NCI-H128 (cell line): ENCODE measurements at regions not wholly inside any gene's neighbourhood (a gene's known extent, or its start where the extent isn't known, plus 50 kb on each side); places are given as distances from the start of the nearest gene placed in this dataset.

Experiments used
- DNase-seq: peaks from one replicate; lab custom pipeline; 2025; ENCODE audit not compliant: unreplicated experiment; lab: John Stamatoyannopoulos, UW

GRCh38 chr5:30937070-30937469, 256.4 kb upstream of the CDH6 start:
- no peak for DNase-seq

- no peak for DNase-seq
Observed at GRCh38 chr5:30933599-30933998, 259.9 kb upstream of the CDH6 start.

- no peak for DNase-seq
Observed at GRCh38 chr5:30932273-30933017, 261.0 kb upstream of the CDH6 start.

- no peak for DNase-seq
Observed at GRCh38 chr5:30930736-30931135, 262.8 kb upstream of the CDH6 start.

- no peak for DNase-seq
Observed at GRCh38 chr5:30928956-30929355, 264.5 kb upstream of the CDH6 start.

- no peak for DNase-seq
Observed at GRCh38 chr5:30926218-30926617, 267.3 kb upstream of the CDH6 start.

GRCh38 chr5:30921388-30921787, 272.1 kb upstream of the CDH6 start:
- DNase-seq: no peak

GRCh38 chr5:30918171-30918570, 275.3 kb upstream of the CDH6 start:
- DNase-seq: no peak

- no peak for DNase-seq
Observed at GRCh38 chr5:30908356-30908755, 285.1 kb upstream of the CDH6 start.

- DNase-seq: no peak
Observed at GRCh38 chr5:30900367-30900766, 293.1 kb upstream of the CDH6 start.

GRCh38 chr5:30894811-30895210, 298.7 kb upstream of the CDH6 start:
- DNase-seq: no peak

GRCh38 chr5:30891660-30892059, 301.8 kb upstream of the CDH6 start:
- DNase-seq: no peak

- no peak for DNase-seq
Observed at GRCh38 chr5:30890377-30890776, 303.1 kb upstream of the CDH6 start.

- no peak for DNase-seq
Observed at GRCh38 chr5:30880514-30880913, 313.0 kb upstream of the CDH6 start.

- no peak for DNase-seq
Observed at GRCh38 chr5:30879887-30880286, 313.6 kb upstream of the CDH6 start.

GRCh38 chr5:30878746-30879145, 314.7 kb upstream of the CDH6 start:
- no peak for DNase-seq

- DNase-seq: no peak
Observed at GRCh38 chr5:30878296-30878695, 315.2 kb upstream of the CDH6 start.

- no peak for DNase-seq
Observed at GRCh38 chr5:30874241-30875034, 319.0 kb upstream of the CDH6 start.

- no peak for DNase-seq
Observed at GRCh38 chr5:30871196-30871595, 322.3 kb upstream of the CDH6 start.

- no peak for DNase-seq
Observed at GRCh38 chr5:30867711-30868110, 325.8 kb upstream of the CDH6 start.

GRCh38 chr5:30866142-30866541, 327.3 kb upstream of the CDH6 start:
- DNase-seq: no peak

GRCh38 chr5:30856242-30856641, 337.2 kb upstream of the CDH6 start:
- DNase-seq: no peak

- no peak for DNase-seq
Observed at GRCh38 chr5:30853158-30853557, 340.3 kb upstream of the CDH6 start.
